ENCODE measurements at regions not wholly inside any gene's neighbourhood (a gene's known extent, or its start where the extent isn't known, plus 50 kb on each side); places are given as distances from the start of the nearest gene placed in this dataset.

- TF ChIP-seq, protein P1, sequence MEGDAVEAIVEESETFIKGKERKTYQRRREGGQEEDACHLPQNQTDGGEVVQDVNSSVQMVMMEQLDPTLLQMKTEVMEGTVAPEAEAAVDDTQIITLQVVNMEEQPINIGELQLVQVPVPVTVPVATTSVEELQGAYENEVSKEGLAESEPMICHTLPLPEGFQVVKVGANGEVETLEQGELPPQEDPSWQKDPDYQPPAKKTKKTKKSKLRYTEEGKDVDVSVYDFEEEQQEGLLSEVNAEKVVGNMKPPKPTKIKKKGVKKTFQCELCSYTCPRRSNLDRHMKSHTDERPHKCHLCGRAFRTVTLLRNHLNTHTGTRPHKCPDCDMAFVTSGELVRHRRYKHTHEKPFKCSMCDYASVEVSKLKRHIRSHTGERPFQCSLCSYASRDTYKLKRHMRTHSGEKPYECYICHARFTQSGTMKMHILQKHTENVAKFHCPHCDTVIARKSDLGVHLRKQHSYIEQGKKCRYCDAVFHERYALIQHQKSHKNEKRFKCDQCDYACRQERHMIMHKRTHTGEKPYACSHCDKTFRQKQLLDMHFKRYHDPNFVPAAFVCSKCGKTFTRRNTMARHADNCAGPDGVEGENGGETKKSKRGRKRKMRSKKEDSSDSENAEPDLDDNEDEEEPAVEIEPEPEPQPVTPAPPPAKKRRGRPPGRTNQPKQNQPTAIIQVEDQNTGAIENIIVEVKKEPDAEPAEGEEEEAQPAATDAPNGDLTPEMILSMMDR (IDR thresholded peaks at IDR 0.05), result no peak
- no peak for TF ChIP-seq POLR2A (IDR thresholded peaks at IDR 0.05)
- TF ChIP-seq EP300 (IDR thresholded peaks at IDR 0.05), result no peak
Measured at GRCh38 chr13:73399347-73400216, 340.8 kb downstream of the KLF5 start.
